HG03175 (cell line): ENCODE measurements at regions not wholly inside any gene's neighbourhood (a gene's known extent, or its start where the extent isn't known, plus 50 kb on each side); places are given as distances from the start of the nearest gene placed in this dataset.
"Not testable (repeated sequence)": the region's sequence is repeated elsewhere in the genome, so short reads cannot be mapped to it uniquely, and the experiment has no call there.

Experiments used
- ATAC-seq: cut with Tn5 transposase; IDR thresholded peaks from one replicate; pipeline ENCODE4 v1.9.1; 2021; ENCODE audit warnings: mild to moderate bottlenecking, moderate library complexity; ENCODE audit not compliant: unreplicated experiment

DNA sequence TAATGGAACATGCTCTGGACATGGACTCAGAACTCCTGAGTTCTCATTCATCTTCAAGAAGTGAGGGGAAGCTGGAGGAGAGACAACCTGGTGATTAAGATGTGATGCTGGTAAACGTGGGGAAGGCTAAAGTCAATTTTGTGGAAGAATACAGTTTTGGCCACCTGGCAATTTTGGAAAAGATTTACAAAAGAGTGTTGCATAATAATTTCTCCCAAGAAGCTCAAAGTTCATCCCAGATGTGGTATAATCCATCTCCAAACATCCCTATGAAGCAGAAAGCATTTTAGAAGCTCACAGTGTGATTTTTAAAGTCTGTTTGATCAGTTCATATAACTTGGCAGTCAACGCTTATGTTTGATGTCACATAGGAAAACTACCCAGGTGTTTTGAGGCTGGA lies 208.7 kb downstream of the LMX1A start:
- ATAC-seq: no peak

- no peak for ATAC-seq
Measured at GRCh38 chr1:165144757-165145397, 211.6 kb downstream of the LMX1A start.

DNA sequence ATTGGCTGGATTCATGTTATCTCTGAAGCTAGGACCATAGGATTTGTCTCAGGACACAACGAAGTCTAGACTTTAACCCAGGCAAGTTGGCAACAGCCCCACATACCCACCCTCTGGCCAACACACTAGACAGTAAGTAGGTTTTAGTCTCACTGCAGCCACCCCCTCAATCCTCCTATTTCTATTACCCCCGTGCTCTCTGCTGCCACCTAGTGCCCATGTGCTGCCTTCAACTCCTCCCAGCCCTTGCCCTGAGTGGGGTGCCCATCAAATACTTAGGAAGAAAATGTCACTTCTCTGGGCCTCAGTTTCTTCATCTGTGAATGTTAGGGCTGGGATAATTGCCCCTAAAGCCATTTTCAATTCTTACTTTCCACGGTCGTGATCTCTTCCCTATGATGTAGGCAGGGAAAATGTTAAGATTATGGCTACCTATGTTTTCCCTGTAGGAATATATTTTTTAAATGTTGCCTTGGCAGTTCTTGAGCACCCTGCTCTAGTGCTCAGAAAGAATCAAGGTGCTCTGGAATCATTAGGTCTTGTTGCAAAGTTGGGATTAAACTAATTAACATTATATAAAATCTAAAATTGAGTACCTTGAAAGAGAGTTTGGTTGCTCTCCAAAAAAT lies 213.0 kb downstream of the LMX1A start:
- no peak for ATAC-seq

- ATAC-seq: no peak
Measured at GRCh38 chr1:165138960-165139359, 217.6 kb downstream of the LMX1A start.

- ATAC-seq: no peak
Measured at GRCh38 chr1:165137551-165138316, 218.8 kb downstream of the LMX1A start.

DNA sequence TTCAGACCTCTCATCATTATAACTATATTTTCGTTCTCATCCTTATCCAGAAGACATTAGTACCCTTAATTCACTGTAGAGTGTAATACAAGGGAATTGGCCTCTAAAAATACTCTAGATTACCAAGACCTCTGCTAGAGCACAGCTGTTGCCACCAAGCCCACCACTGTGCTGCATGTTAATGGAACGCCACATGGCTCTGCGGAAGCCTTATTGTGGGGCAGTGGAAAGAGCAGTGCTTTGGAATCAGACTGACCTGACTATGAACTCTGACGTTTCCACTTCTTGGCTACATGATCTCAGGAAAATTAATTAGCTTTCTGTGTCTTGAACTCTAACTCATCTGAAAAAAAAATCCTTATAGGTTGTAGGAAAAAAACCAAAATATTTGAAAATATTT lies 222.1 kb downstream of the LMX1A start:
- ATAC-seq: no peak

DNA sequence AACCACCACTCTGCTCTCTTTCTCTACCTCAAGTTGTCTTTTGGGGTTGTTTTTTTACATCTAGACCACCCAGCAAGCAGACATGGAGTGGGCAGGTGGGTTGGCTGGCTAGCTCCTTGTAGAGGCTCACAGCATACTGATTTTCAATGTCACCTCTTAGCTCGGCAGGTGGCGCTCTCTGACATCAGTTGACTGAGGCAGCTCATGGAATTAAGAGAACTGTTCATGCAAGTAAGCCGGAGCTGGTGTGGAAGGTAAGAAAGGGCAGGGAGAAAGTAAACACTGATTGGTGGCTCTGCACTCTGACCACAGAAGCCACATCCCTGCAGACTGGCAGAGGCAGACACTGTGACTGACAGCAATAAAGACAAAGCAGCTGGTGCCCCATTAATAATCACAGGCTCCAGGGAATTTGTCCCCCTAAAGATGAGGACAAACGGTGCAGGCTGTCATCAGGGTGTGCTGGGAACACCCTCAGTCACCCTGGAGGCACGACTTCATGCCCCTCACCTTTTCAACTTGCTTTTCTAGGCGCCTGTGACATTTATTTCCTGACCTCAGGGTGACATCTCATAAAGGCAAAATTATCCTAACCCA lies 226.8 kb downstream of the LMX1A start:
- peak; percentile 74 for ATAC-seq

DNA sequence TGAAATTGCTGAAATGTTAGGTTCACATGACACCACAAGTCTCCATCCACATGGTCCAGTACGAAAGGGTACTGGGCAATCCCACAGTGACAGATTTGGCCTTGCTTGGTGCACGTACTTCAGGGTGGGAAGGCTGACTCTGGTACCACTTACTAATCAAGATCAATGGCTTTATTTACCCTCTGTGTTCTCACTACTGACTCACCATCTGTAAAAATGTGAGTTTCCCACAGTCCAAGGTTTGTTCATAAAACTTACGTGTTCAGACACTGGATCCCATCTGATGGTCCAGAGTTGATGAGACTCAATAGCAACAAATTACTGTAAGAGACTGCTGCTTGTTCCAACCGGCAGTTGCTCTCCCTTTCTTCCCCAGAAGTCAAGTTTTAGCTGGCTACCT lies 231.7 kb downstream of the LMX1A start:
- ATAC-seq: no peak

- ATAC-seq: no peak
Measured at GRCh38 chr1:165119086-165119485, 237.4 kb downstream of the LMX1A start.

DNA sequence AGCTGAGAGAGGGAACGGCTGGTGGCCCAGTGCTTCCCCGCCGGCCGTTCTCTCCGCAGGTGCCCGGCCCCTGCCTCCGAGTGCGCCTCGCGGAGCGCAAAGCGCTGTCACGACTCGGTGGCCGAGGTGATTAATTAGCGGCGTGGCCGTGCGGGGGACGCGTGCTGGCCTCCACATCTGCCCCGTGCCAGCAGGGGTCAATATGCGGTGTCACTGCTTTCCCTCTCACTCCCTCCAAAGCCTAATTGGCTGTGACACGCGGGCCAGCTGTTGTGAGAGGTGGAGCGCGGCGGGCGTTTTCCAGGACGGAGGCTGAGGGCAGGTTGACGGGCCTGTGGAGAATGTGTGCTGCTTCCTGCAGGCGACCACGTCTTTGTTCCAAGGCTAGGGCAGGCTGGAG lies 239.0 kb downstream of the LMX1A start:
- ATAC-seq: no peak

DNA sequence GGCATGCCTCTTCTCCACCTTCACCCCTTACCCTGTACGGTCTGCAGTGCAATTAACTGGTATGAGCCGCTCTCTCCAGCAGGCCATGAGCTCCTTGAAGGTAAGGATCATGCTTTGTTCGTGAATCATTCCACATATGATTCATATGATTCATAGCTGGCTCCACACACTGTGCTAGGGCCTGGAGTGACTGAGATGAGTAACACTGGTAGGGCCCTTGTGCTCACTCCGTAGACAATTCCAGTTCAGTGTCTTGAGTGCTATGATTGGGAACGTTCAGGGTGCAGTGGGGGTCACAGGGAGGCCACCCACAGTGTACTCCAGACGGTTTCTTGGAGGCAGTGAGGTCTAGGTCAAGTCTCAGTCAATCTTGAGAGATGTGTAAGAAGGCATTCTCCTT lies 239.8 kb downstream of the LMX1A start:
- ATAC-seq: no peak

DNA sequence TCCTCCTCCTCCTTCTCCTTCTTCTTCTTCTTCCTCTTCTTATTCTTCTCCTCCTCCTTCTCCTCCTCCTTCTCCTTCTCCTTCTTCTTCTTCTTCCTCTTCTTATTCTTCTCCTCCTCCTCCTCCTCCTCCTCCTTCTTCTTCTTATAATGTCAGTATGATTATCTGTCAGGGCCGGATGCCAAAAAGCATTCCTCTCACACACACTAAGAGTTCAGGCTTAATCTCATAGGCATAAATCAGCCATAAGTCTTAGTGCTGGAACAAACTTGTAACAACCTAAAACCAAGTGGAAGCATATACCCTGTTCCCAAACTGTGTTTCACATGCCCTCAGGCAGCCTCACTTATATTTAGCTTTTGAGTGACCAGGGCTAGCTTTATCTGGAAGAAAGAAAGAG lies 240.3 kb downstream of the LMX1A start:
- ATAC-seq: no peak

DNA sequence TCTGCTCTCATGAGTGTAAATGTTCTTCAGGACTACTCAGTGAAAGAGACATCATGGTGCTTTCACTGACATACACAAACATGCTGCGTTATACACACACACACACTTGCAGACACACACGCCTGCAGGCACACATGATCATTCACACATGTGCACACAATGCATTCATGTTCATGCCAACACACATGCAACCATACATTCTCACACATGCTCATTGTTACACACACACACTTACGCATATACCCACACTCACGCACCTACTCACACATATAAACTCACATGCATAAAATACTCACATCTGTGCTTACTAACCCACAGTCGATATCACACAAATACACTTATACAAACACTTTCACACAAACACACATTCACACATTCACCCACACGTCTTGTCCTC lies 241.6 kb downstream of the LMX1A start:
- no peak for ATAC-seq

DNA sequence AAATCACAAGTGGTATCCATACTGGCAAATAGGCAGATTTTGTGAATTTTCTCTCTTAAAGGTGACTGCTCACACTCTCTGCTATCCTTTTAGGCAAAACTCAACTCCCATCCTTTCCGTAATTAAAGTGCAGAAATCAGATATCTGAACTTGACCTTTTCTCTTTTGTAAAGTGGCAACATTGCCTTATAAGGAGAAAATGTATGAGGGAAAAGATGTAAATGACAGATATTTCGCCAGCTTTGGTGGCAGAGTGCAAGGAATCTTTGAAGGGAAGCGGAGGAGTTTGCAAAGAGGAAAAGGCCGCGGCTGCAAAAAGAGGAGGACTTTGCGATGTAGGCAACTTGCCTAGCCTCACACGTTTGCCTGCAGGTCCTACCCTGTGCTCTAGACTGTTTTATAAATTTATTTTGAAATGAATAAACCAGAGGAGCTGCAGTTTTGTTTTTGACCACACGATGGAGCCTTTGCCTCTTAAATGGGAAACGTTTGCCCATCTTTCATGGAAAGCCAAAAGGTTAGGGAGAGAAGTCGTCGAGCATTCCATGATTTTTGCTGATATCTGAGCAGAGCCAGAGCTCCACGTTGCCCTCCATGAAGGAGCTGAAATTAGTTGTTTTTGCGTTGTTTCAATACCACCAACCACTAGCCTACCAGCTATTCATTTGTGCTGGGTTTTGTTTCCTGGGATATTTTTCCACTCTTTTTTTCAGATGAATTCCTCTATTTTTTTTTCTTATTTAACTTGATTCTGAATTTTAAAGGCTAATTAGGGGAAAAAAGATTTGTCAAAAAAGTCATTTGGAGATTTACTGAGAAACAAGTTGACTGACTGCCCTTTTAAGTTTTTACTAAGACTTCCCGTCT lies 242.3 kb downstream of the LMX1A start:
- ATAC-seq: no peak

DNA sequence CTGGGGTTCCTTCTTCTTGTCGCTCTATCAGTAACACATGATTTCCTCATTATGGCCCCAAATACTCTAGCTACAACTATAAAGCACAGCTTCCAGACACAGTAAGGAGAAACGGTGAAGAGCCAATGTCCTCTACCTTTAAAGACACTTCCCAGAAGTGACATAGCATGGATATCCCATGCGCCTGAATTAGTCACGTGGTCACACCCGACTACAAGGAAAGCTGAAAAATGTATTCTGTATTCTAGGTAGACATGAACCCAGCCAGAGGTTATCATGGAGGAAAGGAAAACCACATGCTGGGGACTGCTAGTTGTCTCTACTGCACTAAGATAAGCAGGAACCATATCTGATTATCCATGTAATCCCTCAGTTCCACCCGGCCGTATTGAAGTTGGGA lies 244.3 kb downstream of the LMX1A start:
- ATAC-seq: no peak

- no peak for ATAC-seq
Measured at GRCh38 chr1:165109013-165109412, 247.5 kb downstream of the LMX1A start.

DNA sequence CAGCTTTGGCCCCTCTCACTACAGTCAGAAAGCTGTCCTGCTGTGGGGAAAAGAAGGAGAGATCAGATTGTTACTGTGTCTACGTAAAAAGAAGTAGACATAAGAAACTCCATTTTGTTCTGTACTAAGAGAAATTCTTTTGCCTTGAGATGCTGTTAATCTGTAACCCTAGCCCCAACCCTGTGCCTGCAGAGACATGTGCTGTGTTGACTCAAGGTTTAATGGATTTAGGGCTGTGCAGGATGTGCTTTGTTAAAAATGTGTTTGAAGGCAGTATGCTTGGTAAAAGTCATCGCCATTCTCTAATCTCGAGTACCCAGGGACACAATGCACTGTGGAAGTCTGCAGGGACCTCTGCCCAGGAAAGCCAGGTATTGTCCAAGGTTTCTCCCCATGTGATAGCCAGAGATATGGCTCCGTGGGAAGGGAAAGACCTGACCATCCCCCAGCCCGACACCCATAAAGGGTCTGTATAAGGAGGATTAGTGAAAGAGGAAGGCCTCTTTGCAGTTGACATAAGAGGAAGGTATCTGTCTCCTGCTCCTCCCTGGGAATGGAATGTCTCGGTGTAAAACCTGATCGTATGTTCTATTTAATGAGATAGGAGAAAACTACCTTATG lies 263.9 kb downstream of the LMX1A start:
- ATAC-seq: not testable (repeated sequence)

DNA sequence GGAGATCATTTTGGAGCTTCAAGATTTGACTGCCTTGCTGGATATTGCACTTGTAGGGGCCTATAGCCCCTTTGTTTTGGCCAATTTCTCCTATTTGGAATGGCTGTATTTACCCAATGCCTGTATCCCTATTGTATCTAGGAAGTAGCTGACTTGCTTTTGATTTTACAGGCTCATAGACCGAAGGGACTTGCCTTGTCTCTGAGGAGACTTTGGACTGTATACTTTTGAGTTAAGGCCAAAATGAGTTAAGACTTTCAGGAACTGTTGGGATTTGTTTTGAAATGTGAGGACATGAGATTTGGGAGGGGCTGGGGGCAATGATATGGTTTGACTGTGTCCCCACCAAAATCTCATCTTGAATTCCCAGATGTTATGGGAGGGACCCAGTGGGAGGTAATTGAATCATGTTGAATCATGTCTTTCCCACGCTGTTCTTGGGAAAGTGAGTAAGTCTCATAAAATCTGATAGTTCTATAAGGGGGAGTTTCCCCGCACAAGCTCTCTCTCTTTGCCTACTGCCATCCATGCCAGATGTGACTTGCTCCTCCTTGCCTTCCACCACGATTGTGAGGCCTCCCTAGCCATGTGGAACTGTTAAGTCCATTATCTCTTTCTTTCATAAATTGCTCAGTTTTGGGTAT lies 276.1 kb downstream of the LMX1A start:
- ATAC-seq: no peak

- no peak for ATAC-seq
Measured at GRCh38 chr1:165078391-165078790, 278.1 kb downstream of the LMX1A start.
